ENCODE measurements at regions not wholly inside any gene's neighbourhood (a gene's known extent, or its start where the extent isn't known, plus 50 kb on each side); places are given as distances from the start of the nearest gene placed in this dataset.

- Histone ChIP-seq H3K9me3 (no peaks in the 10 kb centered on the region), H3K4me3 (no peak overlapping the region), H3K36me3 (no peaks in the 10 kb centered on the region), H3K27me3 (ENCODE audit: low read depth) (no peaks in the 10 kb centered on the region), H3K4me1 (no peaks in the 10 kb centered on the region), H3K27ac (no peak overlapping the region)
- DNase-seq = no peak
- intact Hi-C loops (cut with DNase I) = no loop called here
- TF ChIP-seq, protein P1, sequence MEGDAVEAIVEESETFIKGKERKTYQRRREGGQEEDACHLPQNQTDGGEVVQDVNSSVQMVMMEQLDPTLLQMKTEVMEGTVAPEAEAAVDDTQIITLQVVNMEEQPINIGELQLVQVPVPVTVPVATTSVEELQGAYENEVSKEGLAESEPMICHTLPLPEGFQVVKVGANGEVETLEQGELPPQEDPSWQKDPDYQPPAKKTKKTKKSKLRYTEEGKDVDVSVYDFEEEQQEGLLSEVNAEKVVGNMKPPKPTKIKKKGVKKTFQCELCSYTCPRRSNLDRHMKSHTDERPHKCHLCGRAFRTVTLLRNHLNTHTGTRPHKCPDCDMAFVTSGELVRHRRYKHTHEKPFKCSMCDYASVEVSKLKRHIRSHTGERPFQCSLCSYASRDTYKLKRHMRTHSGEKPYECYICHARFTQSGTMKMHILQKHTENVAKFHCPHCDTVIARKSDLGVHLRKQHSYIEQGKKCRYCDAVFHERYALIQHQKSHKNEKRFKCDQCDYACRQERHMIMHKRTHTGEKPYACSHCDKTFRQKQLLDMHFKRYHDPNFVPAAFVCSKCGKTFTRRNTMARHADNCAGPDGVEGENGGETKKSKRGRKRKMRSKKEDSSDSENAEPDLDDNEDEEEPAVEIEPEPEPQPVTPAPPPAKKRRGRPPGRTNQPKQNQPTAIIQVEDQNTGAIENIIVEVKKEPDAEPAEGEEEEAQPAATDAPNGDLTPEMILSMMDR (IDR thresholded peaks at IDR 0.05) = no peak
- no peak for ATAC-seq
Measured at GRCh38 chr5:122719991-122720746, 54.7 kb upstream of the SNX2 start.

DNA sequence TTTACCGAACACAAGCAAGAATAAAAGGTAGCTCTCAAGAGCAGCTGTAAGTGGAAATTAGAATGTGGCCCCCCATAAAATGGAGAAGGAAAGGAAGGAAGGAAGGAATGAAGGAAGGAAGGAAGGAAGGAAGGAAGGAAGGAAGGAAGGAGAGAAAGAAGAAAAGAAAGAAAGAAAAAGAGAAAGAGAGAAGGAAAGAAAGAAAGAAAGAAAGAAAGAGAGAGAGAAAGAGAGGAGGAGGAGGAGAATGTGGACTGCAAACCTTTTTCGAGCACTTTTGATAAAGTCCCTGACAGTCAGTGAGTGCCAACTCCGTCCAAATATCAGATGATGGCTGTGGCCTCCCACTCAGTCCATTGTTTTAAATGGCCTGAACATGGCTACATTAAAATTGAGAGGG lies 53.8 kb upstream of the SNX2 start:
- H3K4me3 ChIP-seq = no peak overlapping the region
- no peaks in the 10 kb centered on the region for H3K27me3 ChIP-seq (ENCODE audit: low read depth)
- DNase-seq (no peak), ATAC-seq (no peak)
- H3K36me3 ChIP-seq = no peaks in the 10 kb centered on the region
- H3K9me3 ChIP-seq = no peaks in the 10 kb centered on the region
- intact Hi-C loops (cut with DNase I) = no loop called here
- H3K4me1 ChIP-seq = no peaks in the 10 kb centered on the region
- TF ChIP-seq, protein P1 (IDR thresholded peaks at IDR 0.05) = no peak
- no peak overlapping the region for H3K27ac ChIP-seq

DNA sequence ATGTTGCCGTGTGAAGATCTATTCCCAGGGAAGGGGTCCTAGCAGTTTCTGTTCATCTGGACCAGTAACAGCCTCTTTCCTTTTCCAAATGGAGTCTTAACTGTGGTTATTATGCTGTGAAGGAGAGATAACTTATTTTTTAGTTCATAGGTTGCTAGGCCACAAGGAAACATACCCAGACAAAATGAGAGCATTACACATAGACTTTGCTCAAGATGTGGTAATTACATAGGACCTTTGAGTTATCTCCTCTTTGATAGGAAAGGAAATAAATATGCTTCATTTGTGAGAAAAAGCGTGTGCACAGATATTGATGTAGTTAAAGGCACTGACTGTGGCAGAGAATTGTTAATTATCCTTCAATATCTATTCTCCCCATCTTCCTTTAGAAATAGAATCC lies 52.5 kb upstream of the SNX2 start:
- DNase-seq (no peak), ATAC-seq (no peak)
- intact Hi-C loops (cut with DNase I) = no loop called here
- no peak overlapping the region for H3K4me3 ChIP-seq
- no peaks in the 10 kb centered on the region for H3K9me3 ChIP-seq
- TF ChIP-seq, protein P1 (IDR thresholded peaks at IDR 0.05) = no peak
- H3K4me1 ChIP-seq = no peaks in the 10 kb centered on the region
- H3K27ac ChIP-seq = no peak overlapping the region
- no peaks in the 10 kb centered on the region for H3K27me3 ChIP-seq (ENCODE audit: low read depth)
- H3K36me3 ChIP-seq = no peaks in the 10 kb centered on the region

DNA sequence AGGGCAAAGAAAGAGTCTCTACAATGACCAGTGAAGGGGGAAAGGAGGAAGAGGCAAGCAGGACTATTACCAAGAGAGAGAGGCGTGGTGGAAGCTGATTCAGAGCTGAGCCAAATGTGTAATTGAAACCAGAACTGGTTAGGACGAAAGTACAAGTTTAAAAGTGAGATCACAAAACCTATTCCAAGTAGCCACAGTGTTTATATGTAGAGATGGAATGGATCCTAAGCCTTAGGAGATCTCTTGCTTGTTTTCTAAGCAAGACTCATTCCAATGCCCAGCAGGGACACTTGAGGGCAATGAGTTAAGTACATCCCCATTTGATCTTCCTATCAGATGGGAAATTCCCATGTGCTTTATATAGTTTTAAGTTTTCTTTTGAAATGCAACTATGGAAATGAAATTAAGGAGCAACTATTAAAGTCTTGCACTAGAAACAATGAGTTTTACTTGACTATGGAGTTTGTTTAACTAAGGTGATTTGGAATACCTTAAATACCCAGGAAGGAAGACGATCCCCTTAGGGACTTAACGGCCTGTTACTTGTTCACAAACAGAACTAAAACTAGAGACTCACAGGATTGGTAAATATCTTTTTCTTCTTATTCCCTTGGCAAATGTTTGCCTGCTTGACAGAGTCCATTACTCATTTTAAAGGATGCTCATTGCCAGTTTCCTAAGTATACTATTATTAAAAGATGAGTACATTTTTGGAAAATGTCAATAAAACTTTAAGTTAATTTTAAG lies 51.1 kb upstream of the SNX2 start:
- DNase-seq (no peak), ATAC-seq (peak; percentile 42 to 58)
- H3K4me3 ChIP-seq = no peak overlapping the region
- no peak overlapping the region for H3K27ac ChIP-seq
- no peaks in the 10 kb centered on the region for H3K4me1 ChIP-seq
- H3K9me3 ChIP-seq = no peaks in the 10 kb centered on the region
- no peaks in the 10 kb centered on the region for H3K36me3 ChIP-seq
- intact Hi-C loops (cut with DNase I) = no loop called here
- H3K27me3 ChIP-seq (ENCODE audit: low read depth) = no peaks in the 10 kb centered on the region
- TF ChIP-seq, protein P1 (IDR thresholded peaks at IDR 0.05) = no peak
